ENCODE measurements at regions not wholly inside any gene's neighbourhood (a gene's known extent, or its start where the extent isn't known, plus 50 kb on each side); places are given as distances from the start of the nearest gene placed in this dataset.

DNA sequence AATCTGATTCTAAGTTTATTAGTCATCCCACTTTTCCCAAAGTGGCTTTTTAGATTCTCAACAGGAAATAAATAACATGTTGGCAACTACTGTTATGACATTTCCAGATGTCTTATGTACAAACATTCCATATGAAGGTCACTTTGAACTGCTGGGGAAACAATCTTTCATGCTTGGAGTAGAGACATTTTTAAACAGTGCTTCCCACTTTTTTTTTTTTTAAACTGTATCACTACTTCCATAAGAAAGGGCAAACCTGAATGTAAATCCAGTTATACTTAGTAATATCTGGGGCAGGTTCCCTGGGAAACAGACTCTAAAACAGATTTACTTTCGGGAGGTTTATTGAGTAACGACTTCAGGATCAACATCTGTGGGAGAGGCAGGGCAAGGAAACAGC is 473.8 kb downstream of the TAFA4 start:
- no peak for DNase-seq
- Histone ChIP-seq H3K27me3 (no peaks in the 10 kb centered on the region), H3K9me3 (no peaks in the 10 kb centered on the region), H3K4me1 (no peaks in the 10 kb centered on the region), H3K36me3 (no peaks in the 10 kb centered on the region), H3K27ac (no peak overlapping the region), H3K4me3 (no peak overlapping the region)
- TF ChIP-seq CTCF (IDR thresholded peaks at IDR 0.05): no peak
- TF ChIP-seq POLR2A (IDR thresholded peaks at IDR 0.05): no peak

- H3K9me3 ChIP-seq: no peaks in the 10 kb centered on the region
- no peak for TF ChIP-seq CTCF (IDR thresholded peaks at IDR 0.05)
- TF ChIP-seq POLR2A (IDR thresholded peaks at IDR 0.05): no peak
- H3K27ac ChIP-seq: no peak overlapping the region
- no peaks in the 10 kb centered on the region for H3K36me3 ChIP-seq
- no peak overlapping the region for H3K4me3 ChIP-seq
- no peak for DNase-seq
- no peaks in the 10 kb centered on the region for H3K27me3 ChIP-seq
- H3K4me1 ChIP-seq: no peaks in the 10 kb centered on the region
Observed at GRCh38 chr3:68448510-68449383, 483.6 kb downstream of the TAFA4 start.

DNA sequence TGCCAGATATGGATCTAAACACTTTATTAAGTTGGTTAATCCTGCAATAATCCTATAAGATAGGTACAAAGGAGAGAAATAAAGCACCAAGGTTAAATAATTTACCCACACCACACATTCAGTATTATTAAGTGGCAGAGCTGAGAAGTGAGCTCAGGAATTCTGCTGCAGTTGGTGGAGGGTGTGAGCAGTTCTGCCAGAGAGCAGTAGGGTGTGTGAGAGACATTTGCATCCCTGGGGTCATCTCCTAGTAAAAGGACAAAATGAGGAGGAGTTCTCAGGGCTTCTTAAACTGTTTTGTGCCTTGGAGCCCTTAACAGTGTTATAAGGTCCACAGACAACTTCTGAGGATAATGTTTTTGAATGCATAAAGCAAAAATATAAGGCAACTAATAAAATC is 484.5 kb downstream of the TAFA4 start:
- Histone ChIP-seq H3K36me3 (no peaks in the 10 kb centered on the region), H3K4me1 (no peaks in the 10 kb centered on the region), H3K9me3 (no peaks in the 10 kb centered on the region), H3K27ac (no peak overlapping the region), H3K27me3 (no peaks in the 10 kb centered on the region), H3K4me3 (no peak overlapping the region)
- no peak for DNase-seq
- TF ChIP-seq POLR2A (IDR thresholded peaks at IDR 0.05): no peak
- TF ChIP-seq CTCF (IDR thresholded peaks at IDR 0.05): no peak

- TF ChIP-seq POLR2A (IDR thresholded peaks at IDR 0.05) (no peak), CTCF (IDR thresholded peaks at IDR 0.05) (no peak)
- Histone ChIP-seq H3K9me3 (no peaks in the 10 kb centered on the region), H3K4me1 (no peaks in the 10 kb centered on the region), H3K36me3 (no peaks in the 10 kb centered on the region), H3K27me3 (no peaks in the 10 kb centered on the region), H3K4me3 (no peak overlapping the region), H3K27ac (no peak overlapping the region)
- no peak for DNase-seq
Observed at GRCh38 chr3:68441054-68441453, 491.3 kb downstream of the TAFA4 start.

GRCh38 chr3:68436619-68437401 is 495.5 kb downstream of the TAFA4 start:
- TF ChIP-seq CTCF (IDR thresholded peaks at IDR 0.05): no peak
- TF ChIP-seq POLR2A (IDR thresholded peaks at IDR 0.05): no peak
- no peaks in the 10 kb centered on the region for H3K9me3 ChIP-seq
- DNase-seq: no peak

More at GRCh38 chr3:68436619-68437401, 495.5 kb downstream of the TAFA4 start:
- Histone ChIP-seq H3K27ac (no peak overlapping the region), H3K4me3 (no peak overlapping the region), H3K27me3 (no peaks in the 10 kb centered on the region), H3K36me3 (no peaks in the 10 kb centered on the region), H3K4me1 (no peaks in the 10 kb centered on the region)

Measured in Peyer's patch (tissue), 4 donors.